ENCODE measurements at regions not wholly inside any gene's neighbourhood (a gene's known extent, or its start where the extent isn't known, plus 50 kb on each side); places are given as distances from the start of the nearest gene placed in this dataset.

DNA sequence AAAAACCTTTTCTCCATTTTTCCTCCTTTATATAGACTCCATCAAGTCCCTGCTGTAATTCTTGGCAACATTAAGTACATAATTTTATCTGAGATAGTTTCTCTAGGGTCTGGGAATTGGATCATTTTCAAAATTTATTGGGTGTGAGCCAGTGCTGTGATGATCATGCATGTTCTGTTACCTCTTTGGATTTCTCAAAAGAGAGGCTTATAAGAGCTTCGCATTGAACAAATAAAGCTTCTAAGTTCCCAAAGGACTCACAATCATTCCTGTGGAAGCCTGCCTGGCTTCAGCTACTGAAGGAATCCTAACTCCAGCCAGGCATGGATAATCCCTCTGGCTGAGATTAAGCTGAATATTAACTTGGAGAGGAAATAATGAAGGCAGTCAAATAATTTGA, 208.5 kb downstream of the RAB38 start (continued):
- TF ChIP-seq, protein P1, sequence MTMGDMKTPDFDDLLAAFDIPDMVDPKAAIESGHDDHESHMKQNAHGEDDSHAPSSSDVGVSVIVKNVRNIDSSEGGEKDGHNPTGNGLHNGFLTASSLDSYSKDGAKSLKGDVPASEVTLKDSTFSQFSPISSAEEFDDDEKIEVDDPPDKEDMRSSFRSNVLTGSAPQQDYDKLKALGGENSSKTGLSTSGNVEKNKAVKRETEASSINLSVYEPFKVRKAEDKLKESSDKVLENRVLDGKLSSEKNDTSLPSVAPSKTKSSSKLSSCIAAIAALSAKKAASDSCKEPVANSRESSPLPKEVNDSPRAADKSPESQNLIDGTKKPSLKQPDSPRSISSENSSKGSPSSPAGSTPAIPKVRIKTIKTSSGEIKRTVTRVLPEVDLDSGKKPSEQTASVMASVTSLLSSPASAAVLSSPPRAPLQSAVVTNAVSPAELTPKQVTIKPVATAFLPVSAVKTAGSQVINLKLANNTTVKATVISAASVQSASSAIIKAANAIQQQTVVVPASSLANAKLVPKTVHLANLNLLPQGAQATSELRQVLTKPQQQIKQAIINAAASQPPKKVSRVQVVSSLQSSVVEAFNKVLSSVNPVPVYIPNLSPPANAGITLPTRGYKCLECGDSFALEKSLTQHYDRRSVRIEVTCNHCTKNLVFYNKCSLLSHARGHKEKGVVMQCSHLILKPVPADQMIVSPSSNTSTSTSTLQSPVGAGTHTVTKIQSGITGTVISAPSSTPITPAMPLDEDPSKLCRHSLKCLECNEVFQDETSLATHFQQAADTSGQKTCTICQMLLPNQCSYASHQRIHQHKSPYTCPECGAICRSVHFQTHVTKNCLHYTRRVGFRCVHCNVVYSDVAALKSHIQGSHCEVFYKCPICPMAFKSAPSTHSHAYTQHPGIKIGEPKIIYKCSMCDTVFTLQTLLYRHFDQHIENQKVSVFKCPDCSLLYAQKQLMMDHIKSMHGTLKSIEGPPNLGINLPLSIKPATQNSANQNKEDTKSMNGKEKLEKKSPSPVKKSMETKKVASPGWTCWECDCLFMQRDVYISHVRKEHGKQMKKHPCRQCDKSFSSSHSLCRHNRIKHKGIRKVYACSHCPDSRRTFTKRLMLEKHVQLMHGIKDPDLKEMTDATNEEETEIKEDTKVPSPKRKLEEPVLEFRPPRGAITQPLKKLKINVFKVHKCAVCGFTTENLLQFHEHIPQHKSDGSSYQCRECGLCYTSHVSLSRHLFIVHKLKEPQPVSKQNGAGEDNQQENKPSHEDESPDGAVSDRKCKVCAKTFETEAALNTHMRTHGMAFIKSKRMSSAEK (CRISPR knock-in tag; IDR thresholded peaks at IDR 0.05; ENCODE audit: borderline replicate concordance), result no peak
- TF ChIP-seq FOXK1 (CRISPR knock-in tag; IDR thresholded peaks at IDR 0.05) (no peak), KAT7 (CRISPR knock-in tag; IDR thresholded peaks at IDR 0.05; ENCODE audit: borderline replicate concordance) (no peak), EMX1 (CRISPR knock-in tag; IDR thresholded peaks at IDR 0.05) (no peak), ZNF219 (CRISPR knock-in tag; IDR thresholded peaks at IDR 0.05; ENCODE audit: borderline replicate concordance) (no peak), RELA (CRISPR knock-in tag; IDR thresholded peaks at IDR 0.05; ENCODE audit: borderline replicate concordance) (no peak)
- TF ChIP-seq, protein P2, sequence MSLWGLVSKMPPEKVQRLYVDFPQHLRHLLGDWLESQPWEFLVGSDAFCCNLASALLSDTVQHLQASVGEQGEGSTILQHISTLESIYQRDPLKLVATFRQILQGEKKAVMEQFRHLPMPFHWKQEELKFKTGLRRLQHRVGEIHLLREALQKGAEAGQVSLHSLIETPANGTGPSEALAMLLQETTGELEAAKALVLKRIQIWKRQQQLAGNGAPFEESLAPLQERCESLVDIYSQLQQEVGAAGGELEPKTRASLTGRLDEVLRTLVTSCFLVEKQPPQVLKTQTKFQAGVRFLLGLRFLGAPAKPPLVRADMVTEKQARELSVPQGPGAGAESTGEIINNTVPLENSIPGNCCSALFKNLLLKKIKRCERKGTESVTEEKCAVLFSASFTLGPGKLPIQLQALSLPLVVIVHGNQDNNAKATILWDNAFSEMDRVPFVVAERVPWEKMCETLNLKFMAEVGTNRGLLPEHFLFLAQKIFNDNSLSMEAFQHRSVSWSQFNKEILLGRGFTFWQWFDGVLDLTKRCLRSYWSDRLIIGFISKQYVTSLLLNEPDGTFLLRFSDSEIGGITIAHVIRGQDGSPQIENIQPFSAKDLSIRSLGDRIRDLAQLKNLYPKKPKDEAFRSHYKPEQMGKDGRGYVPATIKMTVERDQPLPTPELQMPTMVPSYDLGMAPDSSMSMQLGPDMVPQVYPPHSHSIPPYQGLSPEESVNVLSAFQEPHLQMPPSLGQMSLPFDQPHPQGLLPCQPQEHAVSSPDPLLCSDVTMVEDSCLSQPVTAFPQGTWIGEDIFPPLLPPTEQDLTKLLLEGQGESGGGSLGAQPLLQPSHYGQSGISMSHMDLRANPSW (CRISPR knock-in tag; conservative IDR thresholded peaks at IDR 0.05; ENCODE audit: low read depth), result no peak
- TF ChIP-seq, protein P3, sequence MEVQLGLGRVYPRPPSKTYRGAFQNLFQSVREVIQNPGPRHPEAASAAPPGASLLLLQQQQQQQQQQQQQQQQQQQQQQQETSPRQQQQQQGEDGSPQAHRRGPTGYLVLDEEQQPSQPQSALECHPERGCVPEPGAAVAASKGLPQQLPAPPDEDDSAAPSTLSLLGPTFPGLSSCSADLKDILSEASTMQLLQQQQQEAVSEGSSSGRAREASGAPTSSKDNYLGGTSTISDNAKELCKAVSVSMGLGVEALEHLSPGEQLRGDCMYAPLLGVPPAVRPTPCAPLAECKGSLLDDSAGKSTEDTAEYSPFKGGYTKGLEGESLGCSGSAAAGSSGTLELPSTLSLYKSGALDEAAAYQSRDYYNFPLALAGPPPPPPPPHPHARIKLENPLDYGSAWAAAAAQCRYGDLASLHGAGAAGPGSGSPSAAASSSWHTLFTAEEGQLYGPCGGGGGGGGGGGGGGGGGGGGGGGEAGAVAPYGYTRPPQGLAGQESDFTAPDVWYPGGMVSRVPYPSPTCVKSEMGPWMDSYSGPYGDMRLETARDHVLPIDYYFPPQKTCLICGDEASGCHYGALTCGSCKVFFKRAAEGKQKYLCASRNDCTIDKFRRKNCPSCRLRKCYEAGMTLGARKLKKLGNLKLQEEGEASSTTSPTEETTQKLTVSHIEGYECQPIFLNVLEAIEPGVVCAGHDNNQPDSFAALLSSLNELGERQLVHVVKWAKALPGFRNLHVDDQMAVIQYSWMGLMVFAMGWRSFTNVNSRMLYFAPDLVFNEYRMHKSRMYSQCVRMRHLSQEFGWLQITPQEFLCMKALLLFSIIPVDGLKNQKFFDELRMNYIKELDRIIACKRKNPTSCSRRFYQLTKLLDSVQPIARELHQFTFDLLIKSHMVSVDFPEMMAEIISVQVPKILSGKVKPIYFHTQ (CRISPR knock-in tag; IDR thresholded peaks at IDR 0.05), result no peak

DNA sequence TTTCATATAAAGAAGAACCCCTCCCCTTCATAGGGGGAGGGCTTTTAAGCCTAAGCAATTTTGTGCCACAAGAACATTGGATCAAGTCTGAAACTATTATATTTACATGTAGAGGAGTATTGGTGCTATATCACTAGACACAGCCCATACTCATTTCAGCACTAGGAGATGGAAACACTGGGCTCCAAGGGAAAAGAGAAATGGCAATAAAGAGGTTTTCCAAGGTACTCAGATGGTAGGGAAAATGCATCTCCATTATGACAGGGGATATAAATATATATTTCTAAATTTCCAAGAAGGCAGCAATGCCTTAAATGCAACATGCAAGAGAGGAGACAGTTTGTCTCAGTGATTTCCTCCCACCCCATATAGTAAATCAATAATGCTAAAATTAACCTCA, 209.0 kb downstream of the RAB38 start:
- TF ChIP-seq KAT7 (CRISPR knock-in tag; IDR thresholded peaks at IDR 0.05; ENCODE audit: borderline replicate concordance), result no peak
- TF ChIP-seq, protein P4, sequence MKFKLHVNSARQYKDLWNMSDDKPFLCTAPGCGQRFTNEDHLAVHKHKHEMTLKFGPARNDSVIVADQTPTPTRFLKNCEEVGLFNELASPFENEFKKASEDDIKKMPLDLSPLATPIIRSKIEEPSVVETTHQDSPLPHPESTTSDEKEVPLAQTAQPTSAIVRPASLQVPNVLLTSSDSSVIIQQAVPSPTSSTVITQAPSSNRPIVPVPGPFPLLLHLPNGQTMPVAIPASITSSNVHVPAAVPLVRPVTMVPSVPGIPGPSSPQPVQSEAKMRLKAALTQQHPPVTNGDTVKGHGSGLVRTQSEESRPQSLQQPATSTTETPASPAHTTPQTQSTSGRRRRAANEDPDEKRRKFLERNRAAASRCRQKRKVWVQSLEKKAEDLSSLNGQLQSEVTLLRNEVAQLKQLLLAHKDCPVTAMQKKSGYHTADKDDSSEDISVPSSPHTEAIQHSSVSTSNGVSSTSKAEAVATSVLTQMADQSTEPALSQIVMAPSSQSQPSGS (CRISPR knock-in tag; IDR thresholded peaks at IDR 0.05; ENCODE audit: borderline replicate concordance, low read depth), result no peak
- TF ChIP-seq, protein P5, sequence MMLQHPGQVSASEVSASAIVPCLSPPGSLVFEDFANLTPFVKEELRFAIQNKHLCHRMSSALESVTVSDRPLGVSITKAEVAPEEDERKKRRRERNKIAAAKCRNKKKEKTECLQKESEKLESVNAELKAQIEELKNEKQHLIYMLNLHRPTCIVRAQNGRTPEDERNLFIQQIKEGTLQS (CRISPR knock-in tag; conservative IDR thresholded peaks at IDR 0.05), result no peak
- no peak for TF ChIP-seq GABPB1 (CRISPR knock-in tag; IDR thresholded peaks at IDR 0.05)
- TF ChIP-seq, protein P6, sequence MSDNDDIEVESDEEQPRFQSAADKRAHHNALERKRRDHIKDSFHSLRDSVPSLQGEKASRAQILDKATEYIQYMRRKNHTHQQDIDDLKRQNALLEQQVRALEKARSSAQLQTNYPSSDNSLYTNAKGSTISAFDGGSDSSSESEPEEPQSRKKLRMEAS (CRISPR knock-in tag; IDR thresholded peaks at IDR 0.05), result no peak
- TF ChIP-seq, protein P7, sequence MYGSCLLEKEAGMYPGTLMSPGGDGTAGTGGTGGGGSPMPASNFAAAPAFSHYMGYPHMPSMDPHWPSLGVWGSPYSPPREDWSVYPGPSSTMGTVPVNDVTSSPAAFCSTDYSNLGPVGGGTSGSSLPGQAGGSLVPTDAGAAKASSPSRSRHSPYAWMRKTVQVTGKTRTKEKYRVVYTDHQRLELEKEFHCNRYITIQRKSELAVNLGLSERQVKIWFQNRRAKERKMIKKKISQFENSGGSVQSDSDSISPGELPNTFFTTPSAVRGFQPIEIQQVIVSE (CRISPR knock-in tag; IDR thresholded peaks at IDR 0.05; ENCODE audit: borderline replicate concordance), result no peak
- Mint-ChIP-seq H3K9me3 (no peaks in the 10 kb centered on the region), H3K27ac (no peak overlapping the region), H3K36me3 (no peaks in the 10 kb centered on the region), H3K4me3 (no peak overlapping the region), H3K4me1 (peaks cover 29% of the 10 kb centered on the region), H3K27me3 (ENCODE audit: low read depth) (no peaks in the 10 kb centered on the region)
- POLR2A ChIA-PET, result no interaction called here
- DNase-seq (ENCODE audit: low spot score) (no peak), ATAC-seq (no peak)
- CTCF ChIA-PET, result no interaction called here
